Esophagus muscularis mucosa (tissue), 4 donors: ENCODE measurements at regions not wholly inside any gene's neighbourhood (a gene's known extent, or its start where the extent isn't known, plus 50 kb on each side); places are given as distances from the start of the nearest gene placed in this dataset.

Source experiments
- CTCF ChIP-seq, 3 experiments: fragments of 200-600 bp in 2 of 3; fragments of 450-650 bp in 1 of 3; sonication (generic) in 2 of 3; IDR thresholded peaks; one replicate each; pipeline ENCODE4 v1.5.1; 2017 to 2019; ENCODE audit warnings: antibody characterized with exemption in 3 of 3, mild to moderate bottlenecking in 2 of 3, moderate library complexity in 1 of 3
- EP300 ChIP-seq: sonication (generic); formaldehyde crosslinking; IDR thresholded peaks from one replicate; pipeline ENCODE4 v1.6.1; 2017; ENCODE audit warnings: antibody characterized with exemption
- POLR2A ChIP-seq: fragments of 450-650 bp; IDR thresholded peaks from one replicate; pipeline ENCODE4 v1.6.1; 2017; ENCODE audit warnings: antibody characterized with exemption, moderate library complexity, mild to moderate bottlenecking, low read depth

GRCh38 chr6:87908978-87909811, 138.4 kb upstream of the SPACA1 start:
- TF ChIP-seq POLR2A = no peak
- TF ChIP-seq CTCF (IDR thresholded peaks at IDR 0.05) = no peak
- TF ChIP-seq EP300 = no peak
